ACC112 (cell line): ENCODE measurements at regions not wholly inside any gene's neighbourhood (a gene's known extent, or its start where the extent isn't known, plus 50 kb on each side); places are given as distances from the start of the nearest gene placed in this dataset.
"Not testable (repeated sequence)": the region's sequence is repeated elsewhere in the genome, so short reads cannot be mapped to it uniquely, and the experiment has no call there.

ENCODE experiments used
- H2AFZ ChIP-seq: fragments of 200-600 bp; sonication (generic); one replicate; pipeline ENCODE4 v1.6.0; 2017; ENCODE audit warnings: antibody characterized with exemption, low read length; ENCODE audit not compliant: unreplicated experiment
- H3K27ac ChIP-seq: fragments of 200-600 bp; sonication (generic); 2 replicates; pipeline ENCODE4 v1.5.1; 2014; ENCODE audit warnings: low read depth, mild to moderate bottlenecking, antibody characterized with exemption, low read length, moderate library complexity
- H3K27me3 ChIP-seq: fragments of 200-600 bp; sonication (generic); 2 replicates; pipeline ENCODE4 v1.6.1; 2014; ENCODE audit warnings: mild to moderate bottlenecking, antibody characterized with exemption, low read length, moderate library complexity, mixed read lengths; ENCODE audit not compliant: insufficient read depth
- H3K36me3 ChIP-seq: fragments of 200-600 bp; sonication (generic); 2 replicates; pipeline ENCODE4 v1.6.1; 2016; ENCODE audit warnings: mild to moderate bottlenecking, antibody characterized with exemption, low read length, moderate library complexity, mixed read lengths; ENCODE audit not compliant: insufficient read depth
- H3K4me1 ChIP-seq: fragments of 200-600 bp; sonication (generic); one replicate; pipeline ENCODE4 v1.6.1; 2016; ENCODE audit warnings: low read length, mixed read lengths; ENCODE audit not compliant: insufficient read depth, unreplicated experiment, control insufficient read depth
- H3K4me3 ChIP-seq: fragments of 200-600 bp; sonication (generic); 2 replicates; pipeline ENCODE4 v1.5.1; 2014; ENCODE audit warnings: mild to moderate bottlenecking, low read depth, low read length
- H3K79me2 ChIP-seq: fragments of 200-600 bp; sonication (generic); one replicate; pipeline ENCODE4 v1.6.0; 2016; ENCODE audit warnings: low read length; ENCODE audit not compliant: control insufficient read depth, unreplicated experiment, insufficient read depth

DNA sequence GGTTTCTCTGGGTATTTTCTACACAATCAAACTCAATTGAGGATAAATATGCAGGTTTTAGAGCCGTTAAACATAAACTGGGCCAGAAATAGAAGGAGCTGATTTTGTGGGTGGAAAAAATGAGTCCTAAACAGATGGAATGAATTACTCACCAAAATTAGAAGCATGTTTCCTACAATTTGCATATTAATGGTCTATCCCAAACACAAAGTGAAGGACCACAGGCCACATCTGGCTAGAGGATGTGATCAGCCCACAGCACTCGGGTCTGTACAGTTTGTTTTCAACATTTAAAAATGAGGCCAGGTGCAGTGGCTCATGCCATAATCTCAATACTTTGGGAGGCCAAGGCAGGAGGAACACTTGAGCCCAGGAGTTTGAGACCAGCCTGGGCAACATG is 296.3 kb downstream of the PREX1 start:
- H2AFZ ChIP-seq = no peak overlapping the region
- no peak overlapping the region for H3K27ac ChIP-seq
- H3K4me1 ChIP-seq = no peaks in the 10 kb centered on the region
- H3K79me2 ChIP-seq = no peaks in the 10 kb centered on the region
- H3K27me3 ChIP-seq = peaks cover 66% of the 10 kb centered on the region
- H3K36me3 ChIP-seq = no peaks in the 10 kb centered on the region
- H3K4me3 ChIP-seq = no peak overlapping the region

GRCh38 chr20:48530957-48531356 is 296.8 kb downstream of the PREX1 start:
- no peaks in the 10 kb centered on the region for H3K79me2 ChIP-seq
- no peak overlapping the region for H3K4me3 ChIP-seq
- peaks cover 61% of the 10 kb centered on the region for H3K27me3 ChIP-seq
- H2AFZ ChIP-seq = no peak overlapping the region
- no peaks in the 10 kb centered on the region for H3K36me3 ChIP-seq
- H3K4me1 ChIP-seq = no peaks in the 10 kb centered on the region
- H3K27ac ChIP-seq = no peak overlapping the region

DNA sequence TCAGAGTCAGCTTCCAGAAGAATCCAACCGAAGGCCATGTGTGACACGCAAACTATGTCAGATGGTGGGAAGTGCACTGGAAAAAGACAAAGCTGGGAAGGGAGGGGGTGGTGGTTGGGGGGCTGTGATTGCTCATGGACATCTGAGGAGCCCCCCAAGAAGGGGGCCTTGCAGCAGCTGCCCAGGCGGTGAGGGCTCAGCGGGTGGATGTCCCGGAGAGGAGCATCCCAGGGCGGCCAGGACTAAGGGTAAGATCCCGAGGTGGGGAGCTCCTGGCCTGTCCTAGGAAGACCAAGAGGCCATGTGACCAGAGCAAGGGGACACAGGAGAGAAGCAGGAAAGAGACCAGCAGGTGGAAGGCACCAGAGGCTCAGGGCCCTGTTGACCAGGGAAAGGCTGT is 299.5 kb downstream of the PREX1 start:
- H3K79me2 ChIP-seq = no peaks in the 10 kb centered on the region
- no peaks in the 10 kb centered on the region for H3K4me1 ChIP-seq
- H3K36me3 ChIP-seq = no peaks in the 10 kb centered on the region
- no peak overlapping the region for H3K27ac ChIP-seq
- no peak overlapping the region for H2AFZ ChIP-seq
- H3K27me3 ChIP-seq = peaks cover 43% of the 10 kb centered on the region
- H3K4me3 ChIP-seq = no peak overlapping the region

GRCh38 chr20:48527771-48528170 is 300.0 kb downstream of the PREX1 start:
- no peaks in the 10 kb centered on the region for H3K36me3 ChIP-seq
- no peaks in the 10 kb centered on the region for H3K4me1 ChIP-seq
- H2AFZ ChIP-seq = no peak overlapping the region
- peaks cover 38% of the 10 kb centered on the region for H3K27me3 ChIP-seq
- H3K4me3 ChIP-seq = no peak overlapping the region
- no peaks in the 10 kb centered on the region for H3K79me2 ChIP-seq
- no peak overlapping the region for H3K27ac ChIP-seq

DNA sequence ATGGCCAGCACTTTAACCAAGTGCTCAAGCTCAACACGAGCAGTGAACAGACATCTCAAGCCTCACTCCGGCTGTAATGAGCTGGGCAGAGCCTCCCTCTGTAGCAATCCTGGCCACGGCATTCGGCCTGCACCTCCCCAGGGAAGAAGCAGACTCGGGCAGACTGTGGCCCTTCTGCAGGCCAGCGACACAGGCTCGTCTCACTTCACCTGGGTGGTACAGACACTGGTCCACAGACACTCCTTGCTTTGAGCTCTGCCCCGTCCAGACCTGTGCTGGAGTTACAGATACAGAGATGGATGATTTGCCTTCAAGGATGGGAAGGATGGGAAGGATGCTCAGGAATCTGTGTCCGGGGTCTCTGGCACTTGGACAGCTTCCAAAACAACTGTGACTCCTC is 300.9 kb downstream of the PREX1 start:
- Histone ChIP-seq H3K79me2 (no peaks in the 10 kb centered on the region), H2AFZ (no peak overlapping the region), H3K27ac (no peak overlapping the region), H3K27me3 (peaks cover 34% of the 10 kb centered on the region), H3K4me3 (no peak overlapping the region), H3K36me3 (no peaks in the 10 kb centered on the region), H3K4me1 (no peaks in the 10 kb centered on the region)

DNA sequence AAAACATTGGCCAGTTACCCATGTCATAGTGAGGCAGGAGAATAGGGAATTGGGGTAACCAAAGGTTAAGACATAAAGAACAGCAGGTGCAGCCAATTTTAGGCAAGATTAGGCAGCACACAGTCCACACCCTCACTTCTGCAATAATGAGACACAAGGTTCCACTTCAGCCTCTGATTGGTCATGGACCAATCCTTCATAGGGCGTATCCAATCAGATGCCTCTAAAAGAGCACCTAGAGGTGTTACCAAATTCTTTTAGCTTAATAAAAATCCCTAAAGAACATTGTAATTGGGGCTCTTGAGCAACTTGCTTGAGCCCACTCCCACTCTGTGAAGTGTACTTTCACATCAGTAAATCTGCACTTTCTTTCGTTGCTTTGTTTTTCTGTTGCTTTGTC is 302.4 kb downstream of the PREX1 start:
- H3K27ac ChIP-seq = no peak overlapping the region
- no peak overlapping the region for H2AFZ ChIP-seq
- no peak overlapping the region for H3K4me3 ChIP-seq
- H3K4me1 ChIP-seq = no peaks in the 10 kb centered on the region
- peaks cover 30% of the 10 kb centered on the region for H3K27me3 ChIP-seq
- H3K36me3 ChIP-seq = no peaks in the 10 kb centered on the region
- H3K79me2 ChIP-seq = no peaks in the 10 kb centered on the region

DNA sequence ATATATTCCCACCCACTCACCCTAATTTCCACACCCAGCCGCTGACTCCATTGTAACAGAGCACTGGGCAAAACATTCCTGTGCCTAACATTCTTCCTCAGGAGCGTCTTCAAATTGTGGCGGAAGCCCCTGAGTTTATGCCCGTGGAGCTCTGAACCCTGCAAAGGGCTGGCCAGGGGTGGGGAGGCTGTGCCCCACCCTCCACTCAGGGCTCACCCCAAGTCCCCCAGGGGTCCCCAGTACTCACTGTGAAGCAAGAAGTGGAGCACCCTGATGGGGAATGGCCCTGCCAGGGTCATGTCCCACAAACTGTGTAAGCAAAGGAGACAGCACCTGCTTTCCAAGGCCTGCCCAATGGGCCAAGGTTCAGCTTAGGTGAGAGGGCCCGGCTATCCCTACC is 303.2 kb downstream of the PREX1 start:
- Histone ChIP-seq H2AFZ (no peak overlapping the region), H3K36me3 (no peaks in the 10 kb centered on the region), H3K27ac (no peak overlapping the region), H3K4me3 (no peak overlapping the region), H3K4me1 (no peaks in the 10 kb centered on the region), H3K79me2 (no peaks in the 10 kb centered on the region), H3K27me3 (peaks cover 22% of the 10 kb centered on the region)

DNA sequence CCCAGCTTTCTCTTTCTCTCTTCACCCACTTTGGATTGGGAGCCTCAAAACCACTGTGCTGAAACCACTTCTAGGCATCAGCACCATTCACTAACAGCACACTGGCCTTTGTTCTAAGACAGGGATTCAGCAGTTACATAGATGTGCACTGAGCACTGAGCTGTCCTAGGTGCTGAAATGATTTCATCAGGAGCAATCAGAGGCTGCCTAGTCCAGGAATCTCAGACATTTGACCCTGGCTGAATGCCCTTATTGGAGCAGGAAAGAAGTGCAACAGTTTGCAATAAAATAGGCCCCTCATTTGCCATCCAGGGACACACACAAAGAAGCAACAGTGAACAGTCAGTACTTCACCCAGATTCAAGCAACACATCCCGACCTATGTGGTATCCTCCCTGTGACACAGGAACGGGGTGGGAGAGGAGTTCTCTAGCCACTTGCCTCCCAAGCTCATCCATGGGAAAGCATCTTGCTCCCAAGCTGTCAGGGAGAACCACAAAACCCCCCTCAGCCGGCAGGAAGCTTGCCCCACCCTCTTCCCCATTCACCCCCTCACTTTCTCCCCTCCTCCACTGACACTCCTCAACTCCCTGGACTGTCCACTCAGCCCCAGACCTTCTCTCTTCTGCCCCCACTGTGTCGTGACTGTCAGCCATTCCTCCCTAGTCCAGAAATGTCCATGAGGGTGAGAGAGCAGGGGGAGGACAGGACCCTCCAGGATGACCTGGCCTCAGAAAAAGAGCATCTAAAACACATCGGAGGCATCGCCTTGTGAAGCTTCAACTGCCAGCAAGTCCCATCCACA is 304.4 kb downstream of the PREX1 start:
- no peaks in the 10 kb centered on the region for H3K36me3 ChIP-seq
- peaks cover 11% of the 10 kb centered on the region for H3K27me3 ChIP-seq
- no peaks in the 10 kb centered on the region for H3K79me2 ChIP-seq
- no peak overlapping the region for H3K4me3 ChIP-seq
- H3K4me1 ChIP-seq = no peaks in the 10 kb centered on the region
- no peak overlapping the region for H3K27ac ChIP-seq
- H2AFZ ChIP-seq = no peak overlapping the region

GRCh38 chr20:48521121-48521520 is 306.7 kb downstream of the PREX1 start:
- no peak overlapping the region for H3K4me3 ChIP-seq
- H3K27me3 ChIP-seq = peaks cover 5% of the 10 kb centered on the region; the same call in 1 of the 2 replicates
- no peaks in the 10 kb centered on the region for H3K36me3 ChIP-seq
- H3K4me1 ChIP-seq = no peaks in the 10 kb centered on the region
- no peak overlapping the region for H2AFZ ChIP-seq
- H3K79me2 ChIP-seq = no peaks in the 10 kb centered on the region
- no peak overlapping the region for H3K27ac ChIP-seq

DNA sequence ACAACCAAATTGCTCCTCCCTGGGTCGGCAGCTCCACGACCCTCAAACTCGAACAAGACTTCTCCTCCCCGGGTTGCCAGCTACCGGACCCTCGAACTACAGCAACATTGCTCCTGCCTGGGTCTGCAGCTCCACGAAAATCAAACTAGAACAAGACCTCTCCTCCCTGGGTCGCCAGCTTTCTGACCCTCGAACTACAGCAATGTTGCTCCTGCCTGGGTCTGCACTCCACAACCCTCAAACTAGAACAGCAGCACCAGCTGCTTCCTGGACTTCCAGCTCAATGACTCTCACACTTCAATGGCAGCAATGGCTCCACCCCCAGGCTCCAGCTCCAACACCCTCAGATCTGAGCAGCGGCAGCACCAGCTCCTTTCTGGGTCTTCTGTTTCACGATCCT is 311.6 kb downstream of the PREX1 start:
- H3K4me1 ChIP-seq, H3K79me2 ChIP-seq, H3K36me3 ChIP-seq, H3K27ac ChIP-seq, H3K4me3 ChIP-seq, H3K27me3 ChIP-seq, H2AFZ ChIP-seq: not testable (repeated sequence)

DNA sequence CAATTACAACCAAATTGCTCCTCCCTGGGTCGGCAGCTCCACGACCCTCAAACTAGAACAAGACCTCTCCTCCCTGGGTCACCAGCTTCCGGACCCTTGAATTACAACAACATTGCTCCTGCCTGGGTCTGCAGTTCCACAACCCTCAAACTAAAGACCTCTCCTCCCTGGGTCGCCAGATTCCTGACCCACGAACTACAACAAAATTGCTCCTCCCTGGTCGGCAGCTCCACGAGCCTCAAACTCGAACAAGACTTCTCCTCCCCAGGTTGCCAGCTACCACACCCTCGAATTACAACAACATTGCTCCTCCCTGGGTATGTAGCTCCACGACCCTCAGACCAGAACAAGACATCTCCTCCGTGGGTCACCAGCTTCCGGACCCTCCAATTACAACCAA is 313.2 kb downstream of the PREX1 start:
- not testable (repeated sequence) for H3K79me2 ChIP-seq, H2AFZ ChIP-seq, H3K4me3 ChIP-seq, H3K27ac ChIP-seq, H3K27me3 ChIP-seq, H3K36me3 ChIP-seq, H3K4me1 ChIP-seq
